HepG2 (cell line): ENCODE measurements at regions not wholly inside any gene's neighbourhood (a gene's known extent, or its start where the extent isn't known, plus 50 kb on each side); places are given as distances from the start of the nearest gene placed in this dataset.

Experiments
- ATAC-seq: fragments of 200-7000 bp; cut with Tn5 transposase; 3 replicates; pipeline ENCODE4 v1.9.1; 2020; ENCODE audit warnings: mild to moderate bottlenecking, moderate library complexity
- BruUV-seq: library from RNA; stranded (reverse); fragments of 400-500 nt; replicated peaks from 2 replicates; lab custom pipeline; 2021; lab: Mats Ljungman, UMichigan
- CTCF ChIA-PET: fragments of 300-600 bp; formaldehyde crosslinking; extraction: SDS; loops from one replicate; lab custom pipeline; 2021; ENCODE audit warnings: low total read pairs, inconsistent platforms, low intra/inter-chr PET ratio; lab: Yijun Ruan, JAX
- POLR2A ChIA-PET: fragments of 350-600 bp; sonication (Branson Sonifier 250); formaldehyde crosslinking; loops from one replicate; lab custom pipeline; 2020; ENCODE audit warnings: antibody characterized with exemption, inconsistent platforms; lab: Yijun Ruan, JAX
- DNase-seq: peaks from one replicate; pipeline ENCODE4 v3.0.0-alpha.2; 2015; ENCODE audit warnings: low spot score
- FAIRE-seq: peaks from 3 replicates; lab custom pipeline; 2011; peaks lifted over from hg19 to GRCh38; lab: Jason Lieb, UNC
- H2AFZ ChIP-seq: one replicate; pipeline ENCODE4 v1.6.1; 2011; ENCODE audit warnings: low read length, inconsistent platforms
- H3K27ac ChIP-seq: fragments of 300-600 bp; 3 replicates; pipeline ENCODE4 v1.8.0; 2011; ENCODE audit warnings: mixed run types, mild to moderate bottlenecking, mixed read lengths, low read length, inconsistent platforms; ENCODE audit not compliant: insufficient read depth; ENCODE audit errors: extremely low read length
- H3K27me3 ChIP-seq, 2 experiments: fragments of 200-600 bp in 1 of 2; 2 replicates in 1 of 2; 3 replicates in 1 of 2; pipeline versions ENCODE4 v1.6.0 to v1.8.0; 2011; ENCODE audit warnings: low read length in 2 of 2, mild to moderate bottlenecking in 2 of 2, moderate library complexity in 2 of 2, inconsistent platforms in 1 of 2; ENCODE audit not compliant: insufficient read depth in 2 of 2, control insufficient read depth in 1 of 2
- H3K36me3 ChIP-seq, 2 experiments: fragments of 200-600 bp in 1 of 2; replicated peaks in 1 of 2; 2 replicates in 1 of 2; 3 replicates in 1 of 2; pipeline versions ENCODE4 v1.5.1 to v1.8.0; 2011; ENCODE audit warnings: low read length in 2 of 2, inconsistent platforms in 1 of 2; ENCODE audit not compliant: insufficient read depth in 2 of 2, control insufficient read depth in 1 of 2
- H3K4me1 ChIP-seq: 2 replicates; pipeline ENCODE4 v1.5.1; 2012; ENCODE audit warnings: low read length, inconsistent platforms; ENCODE audit not compliant: insufficient read depth
- H3K4me2 ChIP-seq: 2 replicates; pipeline ENCODE4 v1.6.0; 2011; ENCODE audit warnings: low read depth, low read length, inconsistent platforms
- H3K4me3 ChIP-seq, 3 experiments: fragments of 200-600 bp in 1 of 3; sonication (generic), shearing (Covaris generic) in 1 of 3; replicated peaks in 1 of 3; 2 replicates each; pipeline ENCODE4 v1.5.1; 2011 to 2016; ENCODE audit warnings: low read length in 3 of 3, inconsistent platforms in 2 of 3, low read depth in 2 of 3, mild to moderate bottlenecking in 2 of 3, control low read depth in 1 of 3, mixed read lengths in 1 of 3; ENCODE audit not compliant: insufficient read depth in 1 of 3
- H3K79me2 ChIP-seq: one replicate; pipeline ENCODE4 v1.6.1; 2011; ENCODE audit warnings: low read length, inconsistent platforms; ENCODE audit not compliant: insufficient read depth
- H3K9ac ChIP-seq: 2 replicates; pipeline ENCODE4 v1.6.0; 2011; ENCODE audit warnings: mild to moderate bottlenecking, low read depth, low read length, inconsistent platforms; ENCODE audit not compliant: insufficient read depth
- H3K9me3 ChIP-seq: 2 replicates; pipeline ENCODE4 v1.5.1; 2012; ENCODE audit warnings: mild to moderate bottlenecking, low read length
- H4K20me1 ChIP-seq: 2 replicates; pipeline ENCODE4 v1.6.0; 2011; ENCODE audit warnings: inconsistent platforms, mild to moderate bottlenecking, low read length, moderate library complexity; ENCODE audit not compliant: insufficient read depth
- CHD4 ChIP-seq: fragments of 200-600 bp; sonication (generic); IDR thresholded peaks from 2 replicates; pipeline ENCODE4 v1.7.0; 2017; ENCODE audit warnings: mild to moderate bottlenecking, low read length, borderline replicate concordance
- PPARG ChIP-seq: conservative IDR thresholded peaks from 2 replicates; pipeline ENCODE4 v1.6.1; 2016; ENCODE audit warnings: missing biosample characterization, missing genetic modification reagents
- TEF ChIP-seq: sonication (generic); formaldehyde crosslinking; IDR thresholded peaks from 2 replicates; pipeline ENCODE4 v1.5.0; 2020; ENCODE audit warnings: missing genetic modification reagents
- THAP11 ChIP-seq: IDR thresholded peaks from 2 replicates; pipeline ENCODE4 v1.6.1; 2016; ENCODE audit warnings: missing biosample characterization, missing genetic modification reagents
- THRA ChIP-seq: sonication (generic); formaldehyde crosslinking; IDR thresholded peaks from 2 replicates; pipeline ENCODE4 v1.4.0; 2020; ENCODE audit warnings: missing genetic modification reagents, borderline replicate concordance
- ZBTB38 ChIP-seq: sonication (generic); formaldehyde crosslinking; IDR thresholded peaks from 2 replicates; pipeline ENCODE4 v1.5.1; 2020; ENCODE audit warnings: mild to moderate bottlenecking, missing genetic modification reagents
- ZNF318 ChIP-seq: sonication (generic); formaldehyde crosslinking; IDR thresholded peaks from 2 replicates; pipeline ENCODE4 v1.4.0; 2020; ENCODE audit warnings: mild to moderate bottlenecking, missing genetic modification reagents
- ZNF512 ChIP-seq: sonication (generic); formaldehyde crosslinking; IDR thresholded peaks from 2 replicates; pipeline ENCODE4 v1.4.0; 2020; ENCODE audit warnings: mild to moderate bottlenecking, missing genetic modification reagents
- ZNF547 ChIP-seq: sonication (generic); formaldehyde crosslinking; IDR thresholded peaks from 2 replicates; pipeline ENCODE4 v1.5.1; 2020; ENCODE audit warnings: mild to moderate bottlenecking, missing genetic modification reagents
- ZSCAN12 ChIP-seq: sonication (generic); formaldehyde crosslinking; IDR thresholded peaks from 2 replicates; pipeline ENCODE4 v1.9.0; 2021; ENCODE audit warnings: mild to moderate bottlenecking, missing genetic modification reagents
- WGBS: methylation state at CpG from one replicate; pipeline ENCODE4 v1.1.6; 2017; ENCODE audit warnings: low lambda C conversion rate; 5-methylcytosine and 5-hydroxymethylcytosine counted together
- in situ Hi-C: cut with HindIII; loops from 2 replicates; pipeline ENCODE4 v1.10.0; 2017; ENCODE audit warnings: low pct_unique_long_range_greater_than_20kb; ENCODE audit not compliant: extremely low pct_ligation_motif_present
- intact Hi-C: fragments of 100-400 bp; cut with micrococcal nuclease; formaldehyde crosslinking; loops from one replicate; pipeline ENCODE4 v1.10.0; 2022; ENCODE audit not compliant: unreplicated experiment

GRCh38 chr16:86899151-86899550 lies 320.8 kb downstream of the FOXL1 start:
- H4K20me1 ChIP-seq, result no peaks in the 10 kb centered on the region
- no peak overlapping the region for H3K27ac ChIP-seq
- BruUV-seq, result no TSS peak
- no peak overlapping the region for H3K4me3 ChIP-seq
- no peak overlapping the region for H3K9ac ChIP-seq
- ATAC-seq, result no peak
- no peak overlapping the region for H2AFZ ChIP-seq
- no peak overlapping the region for H3K4me2 ChIP-seq
- FAIRE-seq, result no peak
- intact Hi-C loops (no loop called here), in situ Hi-C loops (no loop called here)
- ChIA-PET POLR2A (no interaction called here), CTCF (no interaction called here)
- no peaks in the 10 kb centered on the region for H3K36me3 ChIP-seq
- H3K27me3 ChIP-seq, result peaks cover 6 to 48% of the 10 kb centered on the region in 2 experiments
- no peaks in the 10 kb centered on the region for H3K4me1 ChIP-seq
- WGBS, result 40% methylated on average over 6 of the region's 6 CpGs
- no peaks in the 10 kb centered on the region for H3K9me3 ChIP-seq
- no peak for TF ChIP-seq THRA (CRISPR knock-in tag)
- no peak for TF ChIP-seq ZNF547
- no peak for TF ChIP-seq ZBTB38 (CRISPR knock-in tag)
- TF ChIP-seq ZNF318 (CRISPR knock-in tag), result no peak
- no peak for TF ChIP-seq PPARG (CRISPR knock-in tag)
- no peak for TF ChIP-seq TEF
- no peak for TF ChIP-seq CHD4
- no peak for TF ChIP-seq ZNF512
- TF ChIP-seq ZSCAN12 (CRISPR knock-in tag), result no peak
- TF ChIP-seq THAP11 (CRISPR knock-in tag), result no peak
- no peaks in the 10 kb centered on the region for H3K79me2 ChIP-seq
- DNase-seq, result no peak
